ENCODE measurements at regions not wholly inside any gene's neighbourhood (a gene's known extent, or its start where the extent isn't known, plus 50 kb on each side); places are given as distances from the start of the nearest gene placed in this dataset.

DNA sequence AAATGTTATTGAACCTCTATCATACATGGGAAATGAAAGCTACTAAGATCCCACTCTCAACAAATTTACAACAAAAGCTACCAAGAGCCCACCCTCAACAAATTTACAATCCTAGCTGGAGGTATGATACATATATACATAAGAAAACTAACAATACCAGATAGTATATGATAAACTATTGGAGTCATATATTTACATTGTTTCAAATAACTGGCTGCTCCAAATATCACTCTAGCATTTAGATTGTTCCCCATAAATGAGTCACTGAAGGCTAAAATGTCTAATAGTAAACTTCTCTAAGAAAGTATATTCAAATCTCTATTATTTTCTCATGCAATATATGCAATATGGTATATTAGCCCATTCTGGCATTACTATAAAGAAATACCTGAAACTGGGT lies 151.1 kb downstream of the TMEM161B start:
- no peak overlapping the region for H3K9ac ChIP-seq (ENCODE audit: low read length)
- no peaks in the 10 kb centered on the region for H3K36me3 ChIP-seq (ENCODE audit: control insufficient read depth, insufficient read depth, low read length)
- no peak overlapping the region for H3K4me3 ChIP-seq (ENCODE audit: low read depth, low read length)
- no peaks in the 10 kb centered on the region for H3K4me1 ChIP-seq (ENCODE audit: control insufficient read depth, insufficient read depth, low read length)
- H3K27me3 ChIP-seq (ENCODE audit: control insufficient read depth, insufficient read depth, low read length): no peaks in the 10 kb centered on the region
- H3K9me3 ChIP-seq (ENCODE audit: control insufficient read depth, insufficient read depth, low read depth, low read length): 0 out of 2 replicates have a peak, but pooled peaks cover 3% of the 10 kb centered on the region
- H3K27ac ChIP-seq (ENCODE audit: low read depth, low read length): no peak overlapping the region

DNA sequence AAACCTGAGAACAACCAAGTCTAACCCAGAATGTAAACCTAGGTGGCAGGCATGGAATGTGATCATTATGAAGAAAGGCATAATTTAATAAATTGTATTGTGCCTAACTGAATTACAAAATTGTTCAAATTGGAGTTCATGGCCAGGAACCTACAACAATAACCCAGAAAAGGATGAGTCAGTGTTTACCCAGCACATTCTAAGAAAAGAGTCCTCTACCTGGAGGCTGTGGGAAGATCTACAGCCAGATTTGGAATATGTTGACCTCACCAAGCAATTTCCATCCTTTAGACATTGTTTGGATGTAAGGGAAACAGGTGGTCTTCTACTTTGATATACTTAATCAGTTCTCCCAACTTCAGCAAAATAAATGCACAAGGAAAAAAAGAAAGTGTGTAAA lies 152.2 kb downstream of the TMEM161B start:
- Histone ChIP-seq H3K27ac (ENCODE audit: low read depth, low read length) (no peak overlapping the region), H3K9ac (ENCODE audit: low read length) (no peak overlapping the region), H3K9me3 (ENCODE audit: control insufficient read depth, insufficient read depth, low read depth, low read length) (0 out of 2 replicates have a peak, but pooled peaks cover 3% of the 10 kb centered on the region), H3K36me3 (ENCODE audit: control insufficient read depth, insufficient read depth, low read length) (no peaks in the 10 kb centered on the region), H3K4me3 (ENCODE audit: low read depth, low read length) (no peak overlapping the region), H3K4me1 (ENCODE audit: control insufficient read depth, insufficient read depth, low read length) (no peaks in the 10 kb centered on the region), H3K27me3 (ENCODE audit: control insufficient read depth, insufficient read depth, low read length) (no peaks in the 10 kb centered on the region)

GRCh38 chr5:88115211-88115610 lies 153.4 kb downstream of the TMEM161B start:
- no peak overlapping the region for H3K4me3 ChIP-seq (ENCODE audit: low read depth, low read length)
- 0 out of 2 replicates have a peak, but pooled peaks cover 3% of the 10 kb centered on the region for H3K9me3 ChIP-seq (ENCODE audit: control insufficient read depth, insufficient read depth, low read depth, low read length)
- H3K27ac ChIP-seq (ENCODE audit: low read depth, low read length): no peak overlapping the region
- no peak overlapping the region for H3K9ac ChIP-seq (ENCODE audit: low read length)
- no peaks in the 10 kb centered on the region for H3K36me3 ChIP-seq (ENCODE audit: control insufficient read depth, insufficient read depth, low read length)
- H3K4me1 ChIP-seq (ENCODE audit: control insufficient read depth, insufficient read depth, low read length): no peaks in the 10 kb centered on the region
- H3K27me3 ChIP-seq (ENCODE audit: control insufficient read depth, insufficient read depth, low read length): no peaks in the 10 kb centered on the region

DNA sequence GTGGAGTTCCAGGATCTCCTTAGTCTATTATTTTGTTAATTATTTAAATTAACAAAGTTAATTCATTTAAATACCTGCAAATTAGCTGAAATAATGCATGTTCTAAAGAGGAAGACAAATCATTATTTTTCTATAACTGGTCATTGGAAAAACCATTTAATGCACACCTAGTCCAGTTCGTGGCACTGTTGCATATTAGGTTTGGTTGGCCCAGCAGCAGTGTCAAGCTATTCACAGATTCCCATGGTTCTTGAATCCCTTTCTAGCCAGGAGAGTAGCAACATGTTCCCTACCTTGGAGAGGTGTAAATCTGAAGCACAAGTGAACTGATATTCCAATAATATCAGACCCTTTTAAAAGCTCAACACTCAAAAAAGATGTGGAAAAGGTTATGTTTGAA lies 155.2 kb downstream of the TMEM161B start:
- no peak overlapping the region for H3K4me3 ChIP-seq (ENCODE audit: low read depth, low read length)
- H3K27ac ChIP-seq (ENCODE audit: low read depth, low read length): no peak overlapping the region
- no peaks in the 10 kb centered on the region for H3K4me1 ChIP-seq (ENCODE audit: control insufficient read depth, insufficient read depth, low read length)
- H3K9me3 ChIP-seq (ENCODE audit: control insufficient read depth, insufficient read depth, low read depth, low read length): 0 out of 2 replicates have a peak, but pooled peaks cover 3% of the 10 kb centered on the region
- H3K27me3 ChIP-seq (ENCODE audit: control insufficient read depth, insufficient read depth, low read length): no peaks in the 10 kb centered on the region
- no peaks in the 10 kb centered on the region for H3K36me3 ChIP-seq (ENCODE audit: control insufficient read depth, insufficient read depth, low read length)
- H3K9ac ChIP-seq (ENCODE audit: low read length): no peak overlapping the region

GRCh38 chr5:88109818-88110217 lies 158.8 kb downstream of the TMEM161B start:
- H3K9me3 ChIP-seq (ENCODE audit: control insufficient read depth, insufficient read depth, low read depth, low read length): no peaks in the 10 kb centered on the region
- H3K4me3 ChIP-seq (ENCODE audit: low read depth, low read length): no peak overlapping the region
- no peak overlapping the region for H3K27ac ChIP-seq (ENCODE audit: low read depth, low read length)
- no peaks in the 10 kb centered on the region for H3K4me1 ChIP-seq (ENCODE audit: control insufficient read depth, insufficient read depth, low read length)
- H3K27me3 ChIP-seq (ENCODE audit: control insufficient read depth, insufficient read depth, low read length): no peaks in the 10 kb centered on the region
- no peaks in the 10 kb centered on the region for H3K36me3 ChIP-seq (ENCODE audit: control insufficient read depth, insufficient read depth, low read length)
- H3K9ac ChIP-seq (ENCODE audit: low read length): no peak overlapping the region

DNA sequence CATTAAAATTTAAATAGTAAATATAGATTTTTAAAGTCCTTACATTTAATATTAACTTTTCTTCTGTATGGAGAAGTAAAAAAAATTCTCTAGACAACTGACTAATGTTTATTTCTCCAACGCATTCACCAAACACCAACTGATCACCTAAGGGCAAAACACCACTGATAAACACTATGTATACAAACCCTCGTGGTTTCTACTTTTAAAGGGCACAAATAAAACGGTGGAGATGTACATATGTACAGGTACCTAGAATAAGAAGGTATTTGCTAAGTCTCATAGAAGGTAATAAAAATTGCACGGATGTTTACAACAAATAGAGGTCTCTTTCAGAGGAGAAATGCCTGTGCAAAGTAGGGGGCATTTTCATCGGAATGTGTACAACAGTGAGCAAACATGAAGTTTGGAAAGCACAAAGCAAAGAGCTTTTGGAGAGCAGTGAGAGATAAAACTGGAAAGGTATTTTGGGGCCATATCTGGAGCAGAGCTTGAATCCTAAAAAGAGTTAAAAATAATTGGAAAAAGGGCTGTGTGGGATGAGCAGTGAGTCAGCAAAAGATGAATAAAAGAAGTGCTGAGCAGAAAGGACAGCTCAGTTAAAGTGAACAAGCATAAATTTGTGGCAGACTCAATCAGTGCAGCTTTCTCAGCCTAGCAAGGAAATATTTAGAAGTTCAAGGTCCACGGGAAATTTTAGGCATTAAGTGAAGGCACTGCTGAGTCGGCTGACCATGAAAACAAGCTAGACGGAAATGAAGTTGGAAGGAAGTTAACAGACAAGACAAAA lies 160.0 kb downstream of the TMEM161B start:
- Histone ChIP-seq H3K4me3 (ENCODE audit: low read depth, low read length) (no peak overlapping the region), H3K9me3 (ENCODE audit: control insufficient read depth, insufficient read depth, low read depth, low read length) (no peaks in the 10 kb centered on the region), H3K27me3 (ENCODE audit: control insufficient read depth, insufficient read depth, low read length) (no peaks in the 10 kb centered on the region), H3K9ac (ENCODE audit: low read length) (no peak overlapping the region), H3K27ac (ENCODE audit: low read depth, low read length) (no peak overlapping the region), H3K4me1 (ENCODE audit: control insufficient read depth, insufficient read depth, low read length) (no peaks in the 10 kb centered on the region), H3K36me3 (ENCODE audit: control insufficient read depth, insufficient read depth, low read length) (no peaks in the 10 kb centered on the region)

DNA sequence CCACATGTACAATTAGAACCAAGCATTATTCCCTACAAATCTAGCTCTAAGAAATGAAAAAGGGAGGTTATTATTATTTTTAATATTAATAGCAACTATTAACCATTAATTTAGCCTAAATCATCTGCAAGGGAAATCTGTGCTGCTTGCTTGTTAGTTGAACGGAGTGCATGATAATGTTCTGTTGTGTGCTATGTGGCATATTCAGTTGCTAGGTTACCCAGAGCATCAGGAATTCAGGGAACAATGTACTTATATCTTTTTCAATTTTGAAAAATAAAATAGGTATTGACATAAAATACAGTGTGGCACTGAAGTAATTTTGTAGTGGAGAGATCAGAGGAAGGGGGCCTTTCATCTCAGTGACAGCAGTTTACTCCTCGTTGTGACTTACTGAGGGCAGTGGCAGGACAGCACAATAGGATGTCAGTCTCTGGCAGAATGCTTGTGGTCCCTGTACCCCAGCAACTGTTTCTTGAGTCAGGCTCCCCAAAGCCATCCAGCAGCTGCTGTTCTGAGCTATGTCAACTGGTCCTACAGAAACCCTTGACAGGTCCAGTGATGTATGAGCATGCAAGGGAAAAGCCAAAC lies 173.6 kb downstream of the TMEM161B start:
- H3K9ac ChIP-seq (ENCODE audit: low read length): no peak overlapping the region
- no peaks in the 10 kb centered on the region for H3K27me3 ChIP-seq (ENCODE audit: control insufficient read depth, insufficient read depth, low read length)
- H3K36me3 ChIP-seq (ENCODE audit: control insufficient read depth, insufficient read depth, low read length): no peaks in the 10 kb centered on the region
- no peak overlapping the region for H3K4me3 ChIP-seq (ENCODE audit: low read depth, low read length)
- no peak overlapping the region for H3K27ac ChIP-seq (ENCODE audit: low read depth, low read length)
- H3K4me1 ChIP-seq (ENCODE audit: control insufficient read depth, insufficient read depth, low read length): peaks cover 30% of the 10 kb centered on the region
- no peaks in the 10 kb centered on the region for H3K9me3 ChIP-seq (ENCODE audit: control insufficient read depth, insufficient read depth, low read depth, low read length)

GRCh38 chr5:88094403-88094802 lies 174.2 kb downstream of the TMEM161B start:
- Histone ChIP-seq H3K4me1 (ENCODE audit: control insufficient read depth, insufficient read depth, low read length) (peaks cover 30% of the 10 kb centered on the region), H3K9me3 (ENCODE audit: control insufficient read depth, insufficient read depth, low read depth, low read length) (no peaks in the 10 kb centered on the region), H3K27ac (ENCODE audit: low read depth, low read length) (no peak overlapping the region), H3K4me3 (ENCODE audit: low read depth, low read length) (no peak overlapping the region), H3K36me3 (ENCODE audit: control insufficient read depth, insufficient read depth, low read length) (no peaks in the 10 kb centered on the region), H3K27me3 (ENCODE audit: control insufficient read depth, insufficient read depth, low read length) (no peaks in the 10 kb centered on the region), H3K9ac (ENCODE audit: low read length) (no peak overlapping the region)

DNA sequence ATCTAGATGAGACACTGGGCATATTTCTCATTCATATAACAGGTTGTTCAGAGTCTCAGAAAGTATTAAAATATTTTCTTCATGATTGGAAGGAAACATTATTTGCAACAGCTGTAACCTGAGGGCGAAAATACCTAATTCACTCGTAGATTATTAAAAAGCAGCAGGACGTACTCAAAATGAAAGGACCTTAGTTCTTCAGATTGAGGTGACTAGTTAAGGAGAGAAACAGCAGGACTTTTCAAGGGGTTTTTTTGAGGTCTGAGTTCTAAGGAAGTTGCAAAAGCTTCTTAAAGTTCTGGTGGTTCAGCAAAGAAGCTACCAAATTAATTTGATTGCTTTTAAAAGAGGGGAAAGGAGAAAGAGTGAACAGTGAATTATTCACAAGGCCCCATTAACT lies 174.9 kb downstream of the TMEM161B start:
- no peaks in the 10 kb centered on the region for H3K9me3 ChIP-seq (ENCODE audit: control insufficient read depth, insufficient read depth, low read depth, low read length)
- H3K9ac ChIP-seq (ENCODE audit: low read length): no peak overlapping the region
- no peak overlapping the region for H3K4me3 ChIP-seq (ENCODE audit: low read depth, low read length)
- H3K27ac ChIP-seq (ENCODE audit: low read depth, low read length): no peak overlapping the region
- no peaks in the 10 kb centered on the region for H3K27me3 ChIP-seq (ENCODE audit: control insufficient read depth, insufficient read depth, low read length)
- H3K4me1 ChIP-seq (ENCODE audit: control insufficient read depth, insufficient read depth, low read length): peaks cover 30% of the 10 kb centered on the region
- no peaks in the 10 kb centered on the region for H3K36me3 ChIP-seq (ENCODE audit: control insufficient read depth, insufficient read depth, low read length)

GRCh38 chr5:88092958-88093605 lies 175.6 kb downstream of the TMEM161B start:
- no peaks in the 10 kb centered on the region for H3K9me3 ChIP-seq (ENCODE audit: control insufficient read depth, insufficient read depth, low read depth, low read length)
- peaks cover 30% of the 10 kb centered on the region for H3K4me1 ChIP-seq (ENCODE audit: control insufficient read depth, insufficient read depth, low read length)
- no peaks in the 10 kb centered on the region for H3K27me3 ChIP-seq (ENCODE audit: control insufficient read depth, insufficient read depth, low read length)
- no peaks in the 10 kb centered on the region for H3K36me3 ChIP-seq (ENCODE audit: control insufficient read depth, insufficient read depth, low read length)
- H3K4me3 ChIP-seq (ENCODE audit: low read depth, low read length): peak overlapping the region; percentile 2; the same call in 1 of the 2 replicates
- peak overlapping the region; percentile 40 for H3K9ac ChIP-seq (ENCODE audit: low read length)
- peak overlapping the region; percentile 25; the same call in 1 of the 2 replicates for H3K27ac ChIP-seq (ENCODE audit: low read depth, low read length)

- H3K9ac ChIP-seq (ENCODE audit: low read length): peak overlapping the region; percentile 40
- H3K27ac ChIP-seq (ENCODE audit: low read depth, low read length): peak overlapping the region; percentile 25; the same call in 1 of the 2 replicates
- H3K27me3 ChIP-seq (ENCODE audit: control insufficient read depth, insufficient read depth, low read length): no peaks in the 10 kb centered on the region
- H3K36me3 ChIP-seq (ENCODE audit: control insufficient read depth, insufficient read depth, low read length): no peaks in the 10 kb centered on the region
- no peaks in the 10 kb centered on the region for H3K9me3 ChIP-seq (ENCODE audit: control insufficient read depth, insufficient read depth, low read depth, low read length)
- H3K4me3 ChIP-seq (ENCODE audit: low read depth, low read length): peak overlapping the region; percentile 2; the same call in 1 of the 2 replicates
- peaks cover 30% of the 10 kb centered on the region for H3K4me1 ChIP-seq (ENCODE audit: control insufficient read depth, insufficient read depth, low read length)
Observed at GRCh38 chr5:88092358-88092757, 176.3 kb downstream of the TMEM161B start.

Measured in HUES6 (cell line).